ENCODE measurements at regions not wholly inside any gene's neighbourhood (a gene's known extent, or its start where the extent isn't known, plus 50 kb on each side); places are given as distances from the start of the nearest gene placed in this dataset.

DNA sequence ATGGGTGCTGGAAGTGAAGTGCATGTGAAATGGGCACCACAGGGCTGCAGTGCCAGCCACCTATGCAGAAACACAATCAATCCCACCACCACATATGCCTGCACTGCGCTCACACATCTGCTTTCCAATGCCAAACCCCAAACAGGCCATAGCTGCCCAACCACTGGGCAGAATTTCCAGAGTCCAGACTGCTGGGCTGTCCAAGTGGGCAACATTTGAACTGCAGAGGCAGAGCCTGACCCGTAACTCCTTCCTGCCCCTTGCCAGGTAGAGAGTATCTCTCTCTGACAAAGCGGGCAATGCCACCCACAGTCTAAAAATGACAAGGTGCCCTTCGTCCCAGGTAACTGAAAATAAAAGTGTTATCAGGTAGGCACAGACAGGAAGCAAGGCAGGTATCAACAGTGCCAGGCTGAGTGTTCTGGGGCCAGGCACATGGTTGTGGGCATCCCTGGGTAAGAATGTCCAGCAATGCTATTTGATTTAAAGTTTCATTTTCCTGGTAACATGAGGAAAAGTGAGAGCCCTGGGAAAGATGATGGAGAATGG lies 79.5 kb downstream of the FOXA2 start:
- DNase-seq (ENCODE audit: low read depth, low spot score): no peak
- H3K9me3 ChIP-seq (ENCODE audit: control insufficient read depth, insufficient read depth, low read length): peaks cover 22% of the 10 kb centered on the region
- TF ChIP-seq, protein P1, sequence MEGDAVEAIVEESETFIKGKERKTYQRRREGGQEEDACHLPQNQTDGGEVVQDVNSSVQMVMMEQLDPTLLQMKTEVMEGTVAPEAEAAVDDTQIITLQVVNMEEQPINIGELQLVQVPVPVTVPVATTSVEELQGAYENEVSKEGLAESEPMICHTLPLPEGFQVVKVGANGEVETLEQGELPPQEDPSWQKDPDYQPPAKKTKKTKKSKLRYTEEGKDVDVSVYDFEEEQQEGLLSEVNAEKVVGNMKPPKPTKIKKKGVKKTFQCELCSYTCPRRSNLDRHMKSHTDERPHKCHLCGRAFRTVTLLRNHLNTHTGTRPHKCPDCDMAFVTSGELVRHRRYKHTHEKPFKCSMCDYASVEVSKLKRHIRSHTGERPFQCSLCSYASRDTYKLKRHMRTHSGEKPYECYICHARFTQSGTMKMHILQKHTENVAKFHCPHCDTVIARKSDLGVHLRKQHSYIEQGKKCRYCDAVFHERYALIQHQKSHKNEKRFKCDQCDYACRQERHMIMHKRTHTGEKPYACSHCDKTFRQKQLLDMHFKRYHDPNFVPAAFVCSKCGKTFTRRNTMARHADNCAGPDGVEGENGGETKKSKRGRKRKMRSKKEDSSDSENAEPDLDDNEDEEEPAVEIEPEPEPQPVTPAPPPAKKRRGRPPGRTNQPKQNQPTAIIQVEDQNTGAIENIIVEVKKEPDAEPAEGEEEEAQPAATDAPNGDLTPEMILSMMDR (IDR thresholded peaks at IDR 0.05; ENCODE audit: low read depth, low read length): no peak
- H3K27me3 ChIP-seq (ENCODE audit: control insufficient read depth, insufficient read depth, low read length): no peaks in the 10 kb centered on the region
- no peak overlapping the region for H3K27ac ChIP-seq (ENCODE audit: low read depth, low read length)
- H3K4me3 ChIP-seq (ENCODE audit: low read depth, low read length): no peak overlapping the region
- ChIA-PET POLR2A (no interaction called here), CTCF (no interaction called here)

DNA sequence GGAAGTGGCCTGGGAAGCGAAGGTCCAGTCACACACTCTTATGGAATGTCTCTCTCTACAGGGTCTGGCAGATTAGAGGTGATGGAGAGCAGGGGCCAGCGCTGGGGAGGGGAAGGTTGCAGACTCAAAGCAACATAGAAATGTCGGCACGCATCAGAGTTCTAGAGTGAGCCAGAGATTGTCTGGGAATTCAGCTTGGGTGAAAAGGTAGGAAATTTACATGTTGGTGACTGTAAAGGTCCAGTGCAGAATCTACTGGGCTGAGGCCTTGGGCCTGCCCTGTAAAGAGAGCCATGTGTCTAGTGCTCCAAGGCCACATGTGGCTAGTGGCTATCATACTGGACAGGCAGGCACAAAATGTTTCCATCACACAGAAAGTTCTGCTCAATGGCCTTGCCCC lies 80.8 kb downstream of the FOXA2 start:
- ChIA-PET CTCF (no interaction called here), POLR2A (no interaction called here)
- no peak for DNase-seq (ENCODE audit: low read depth, low spot score)
- H3K27ac ChIP-seq (ENCODE audit: low read depth, low read length): no peak overlapping the region
- H3K27me3 ChIP-seq (ENCODE audit: control insufficient read depth, insufficient read depth, low read length): no peaks in the 10 kb centered on the region
- H3K4me3 ChIP-seq (ENCODE audit: low read depth, low read length): no peak overlapping the region
- peaks cover 22% of the 10 kb centered on the region for H3K9me3 ChIP-seq (ENCODE audit: control insufficient read depth, insufficient read depth, low read length)
- TF ChIP-seq, protein P1 (IDR thresholded peaks at IDR 0.05; ENCODE audit: low read depth, low read length): no peak

DNA sequence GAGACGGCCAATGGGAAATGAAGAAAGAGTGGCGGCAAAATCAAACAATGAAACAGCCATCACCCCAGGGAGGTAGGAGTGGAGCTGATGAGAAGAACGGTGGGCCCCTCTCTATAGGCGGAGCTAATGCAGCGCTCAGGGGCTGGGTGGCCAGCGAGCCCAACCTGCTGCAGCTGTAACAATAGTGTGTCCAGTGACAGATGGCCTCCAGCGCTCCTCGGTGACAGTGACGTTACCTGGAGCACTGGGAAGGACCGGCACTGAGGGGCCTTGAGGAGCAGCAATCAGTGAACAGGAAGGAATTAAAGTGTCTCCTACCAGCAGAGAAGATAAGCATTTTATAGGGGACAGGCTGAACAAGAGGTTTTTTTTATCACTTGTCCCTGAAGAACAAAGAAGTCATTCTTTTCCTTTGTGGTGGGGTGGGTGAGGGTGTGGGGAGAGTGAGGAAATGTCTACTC lies 81.6 kb downstream of the FOXA2 start:
- Histone ChIP-seq H3K9me3 (ENCODE audit: control insufficient read depth, insufficient read depth, low read length) (peaks cover 22% of the 10 kb centered on the region), H3K27ac (ENCODE audit: low read depth, low read length) (no peak overlapping the region), H3K4me3 (ENCODE audit: low read depth, low read length) (no peak overlapping the region), H3K27me3 (ENCODE audit: control insufficient read depth, insufficient read depth, low read length) (no peaks in the 10 kb centered on the region)
- POLR2A ChIA-PET: no interaction called here
- TF ChIP-seq, protein P1 (IDR thresholded peaks at IDR 0.05; ENCODE audit: low read depth, low read length): no peak
- CTCF ChIA-PET: no interaction called here
- DNase-seq (ENCODE audit: low read depth, low spot score): no peak

DNA sequence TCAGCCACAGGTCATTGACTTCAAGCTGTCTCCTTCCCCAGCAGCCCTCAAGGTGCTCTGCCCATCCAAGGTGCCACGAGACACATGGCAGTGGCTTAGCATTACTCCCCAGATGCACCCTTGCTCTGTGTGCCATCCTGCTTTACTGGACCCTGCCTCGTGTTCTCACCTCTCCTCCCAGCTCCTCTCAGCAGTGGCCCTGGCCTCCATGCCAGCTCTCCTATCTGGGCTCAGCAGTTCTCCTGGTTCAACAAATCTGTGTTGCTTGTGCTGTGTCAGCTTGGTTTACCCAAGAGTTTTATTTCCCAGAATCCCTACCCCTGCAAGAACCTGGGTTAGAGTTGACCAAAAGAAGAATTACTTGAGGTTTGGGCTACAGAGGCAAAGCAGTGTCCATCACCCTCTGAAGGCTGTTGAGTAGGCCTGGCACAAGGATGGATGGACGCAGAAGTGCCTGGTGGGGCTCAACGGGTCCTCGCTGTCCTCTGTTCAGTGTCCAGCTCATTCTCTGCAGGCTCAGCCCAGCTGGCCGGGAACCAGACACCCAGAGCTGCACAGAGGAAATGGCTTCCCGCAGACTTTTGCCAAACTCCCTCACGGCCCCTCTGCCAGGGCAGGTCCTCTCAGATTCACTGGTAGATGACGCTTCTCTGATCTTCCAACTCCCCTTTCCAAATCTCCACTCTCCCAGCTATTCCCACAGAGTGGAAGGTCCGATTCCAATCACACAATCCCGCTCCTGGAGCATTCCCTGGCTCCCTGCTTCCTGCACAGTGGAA lies 82.6 kb downstream of the FOXA2 start:
- TF ChIP-seq, protein P1 (IDR thresholded peaks at IDR 0.05; ENCODE audit: low read depth, low read length): no peak
- H3K9me3 ChIP-seq (ENCODE audit: control insufficient read depth, insufficient read depth, low read length): peaks cover 22% of the 10 kb centered on the region
- H3K4me3 ChIP-seq (ENCODE audit: low read depth, low read length): no peak overlapping the region
- ChIA-PET CTCF (no interaction called here), POLR2A (no interaction called here)
- no peak for DNase-seq (ENCODE audit: low read depth, low spot score)
- no peaks in the 10 kb centered on the region for H3K27me3 ChIP-seq (ENCODE audit: control insufficient read depth, insufficient read depth, low read length)
- H3K27ac ChIP-seq (ENCODE audit: low read depth, low read length): no peak overlapping the region

DNA sequence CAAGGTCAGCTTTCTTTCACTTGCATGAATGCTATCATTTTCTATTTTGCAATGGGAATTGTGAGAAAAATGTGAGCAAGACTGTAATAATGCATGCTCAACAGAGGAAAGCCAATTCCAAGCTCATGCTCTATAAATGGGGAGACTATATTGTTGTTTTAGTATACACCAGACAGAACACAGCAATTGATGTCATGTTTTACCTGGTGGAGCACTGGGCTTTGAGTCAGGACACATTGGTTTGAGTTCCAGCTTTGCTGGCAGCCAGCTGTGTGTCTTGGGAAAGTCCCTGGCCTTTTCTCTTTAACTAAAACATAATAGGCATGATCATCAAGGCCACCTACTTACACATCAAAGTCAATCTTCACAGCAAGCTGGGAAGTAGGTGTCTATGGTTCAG lies 83.3 kb downstream of the FOXA2 start:
- ChIA-PET POLR2A (no interaction called here), CTCF (no interaction called here)
- TF ChIP-seq, protein P1 (IDR thresholded peaks at IDR 0.05; ENCODE audit: low read depth, low read length): no peak
- Histone ChIP-seq H3K4me3 (ENCODE audit: low read depth, low read length) (no peak overlapping the region), H3K9me3 (ENCODE audit: control insufficient read depth, insufficient read depth, low read length) (peaks cover 22% of the 10 kb centered on the region), H3K27ac (ENCODE audit: low read depth, low read length) (no peak overlapping the region), H3K27me3 (ENCODE audit: control insufficient read depth, insufficient read depth, low read length) (no peaks in the 10 kb centered on the region)
- no peak for DNase-seq (ENCODE audit: low read depth, low spot score)
